Liver (tissue), 8 donors: ENCODE measurements at regions not wholly inside any gene's neighbourhood (a gene's known extent, or its start where the extent isn't known, plus 50 kb on each side); places are given as distances from the start of the nearest gene placed in this dataset.

Source experiments
- DNase-seq: peaks from one replicate; pipeline ENCODE4 v3.0.0-alpha.2; 2017; ENCODE audit warnings: low spot score
- H3K27ac ChIP-seq, 2 donors: one replicate each; pipeline ENCODE4 v1.7.0; 2013; ENCODE audit warnings: inconsistent platforms in 2 of 2, low read length in 2 of 2, control low read depth in 1 of 2, low read depth in 1 of 2, mild to moderate bottlenecking in 1 of 2
- H3K27me3 ChIP-seq, 4 donors: one replicate each; pipeline versions ENCODE4 v1.6.1 to v1.7.0; 2013; ENCODE audit warnings: low read length in 3 of 4, inconsistent platforms in 1 of 4, mild to moderate bottlenecking in 1 of 4, moderate library complexity in 1 of 4; ENCODE audit not compliant: control insufficient read depth in 4 of 4, insufficient read depth in 4 of 4
- H3K36me3 ChIP-seq, 4 donors: one replicate each; pipeline versions ENCODE4 v1.6.1 to v1.7.0; 2013; ENCODE audit warnings: low read length in 3 of 4, mild to moderate bottlenecking in 3 of 4, low read depth in 1 of 4, moderate library complexity in 1 of 4; ENCODE audit not compliant: control insufficient read depth in 4 of 4, insufficient read depth in 3 of 4
- H3K4me1 ChIP-seq, 4 donors: one replicate each; pipeline versions ENCODE4 v1.6.1 to v1.7.0; 2013; ENCODE audit warnings: low read length in 3 of 4, mild to moderate bottlenecking in 3 of 4, moderate library complexity in 1 of 4; ENCODE audit not compliant: control insufficient read depth in 4 of 4, insufficient read depth in 4 of 4
- H3K4me3 ChIP-seq, 3 donors: one replicate each; pipeline versions ENCODE4 v1.6.1 to v1.7.0; 2013; ENCODE audit warnings: low read length in 3 of 3, control low read depth in 1 of 3, low read depth in 1 of 3, mild to moderate bottlenecking in 1 of 3
- H3K9ac ChIP-seq, 2 donors: one replicate each; pipeline ENCODE4 v1.7.0; 2013; ENCODE audit warnings: low read length in 2 of 2, mild to moderate bottlenecking in 2 of 2, moderate library complexity in 2 of 2, control low read depth in 1 of 2, low read depth in 1 of 2
- H3K9me3 ChIP-seq, 4 donors: one replicate each; pipeline versions ENCODE4 v1.6.1 to v1.7.0; 2013; ENCODE audit warnings: low read length in 3 of 4; ENCODE audit not compliant: control insufficient read depth in 4 of 4
- EGR1 ChIP-seq, 2 donors: IDR thresholded peaks; 2 replicates each; pipeline ENCODE4 v1.6.1; 2016 to 2018; ENCODE audit warnings: antibody characterized with exemption in 2 of 2, low read depth in 2 of 2
- FOXA1 ChIP-seq: IDR thresholded peaks from 2 replicates; pipeline ENCODE4 v1.6.1; 2016; ENCODE audit warnings: antibody characterized with exemption
- FOXA2 ChIP-seq: IDR thresholded peaks from 2 replicates; pipeline ENCODE4 v1.6.1; 2016; ENCODE audit warnings: antibody characterized with exemption
- GABPA ChIP-seq, 2 donors: IDR thresholded peaks in 1 of 2; conservative IDR thresholded peaks in 1 of 2; 2 replicates each; pipeline ENCODE4 v1.6.1; 2016; ENCODE audit warnings: antibody characterized with exemption in 2 of 2, mild to moderate bottlenecking in 1 of 2, moderate library complexity in 1 of 2
- HNF4G ChIP-seq: IDR thresholded peaks from 2 replicates; pipeline ENCODE4 v1.6.1; 2016; ENCODE audit warnings: antibody characterized with exemption
- JUND ChIP-seq, 2 donors: IDR thresholded peaks; 2 replicates each; pipeline ENCODE4 v1.6.1; 2016; ENCODE audit warnings: antibody characterized with exemption in 2 of 2
- RAD21 ChIP-seq, 2 donors: IDR thresholded peaks; 2 replicates each; pipeline ENCODE4 v1.6.1; 2016; ENCODE audit warnings: antibody characterized with exemption in 2 of 2, mild to moderate bottlenecking in 2 of 2
- RXRA ChIP-seq, 2 donors: IDR thresholded peaks; 2 replicates each; pipeline ENCODE4 v1.6.1; 2017 to 2018; ENCODE audit warnings: antibody characterized with exemption in 2 of 2, mild to moderate bottlenecking in 1 of 2
- SP1 ChIP-seq: IDR thresholded peaks from 2 replicates; pipeline ENCODE4 v1.6.1; 2018; ENCODE audit warnings: antibody characterized with exemption, mild to moderate bottlenecking
- TAF1 ChIP-seq: conservative IDR thresholded peaks from 2 replicates; pipeline ENCODE4 v1.6.1; 2016; ENCODE audit warnings: antibody characterized with exemption, mild to moderate bottlenecking
- YY1 ChIP-seq: IDR thresholded peaks from 2 replicates; pipeline ENCODE4 v1.6.1; 2016; ENCODE audit warnings: antibody characterized with exemption, mild to moderate bottlenecking
- WGBS: extraction: QIAGEN DNeasy Blood & Tissue Kit; methylation state at CpG from one replicate; pipeline ENCODE4 v1.1.7; 2013; 5-methylcytosine and 5-hydroxymethylcytosine counted together
- TF ChIP-seq, protein P1 (sequence below): fragments of 150-350 bp; IDR thresholded peaks from 2 replicates; pipeline ENCODE4 v1.5.1; 2017; ENCODE audit warnings: improper control_type of control experiment, low read depth, low read length; ENCODE audit not compliant: missing input control
- TF ChIP-seq, protein P2 (sequence below): IDR thresholded peaks from 2 replicates; pipeline ENCODE4 v1.6.1; 2016; ENCODE audit warnings: antibody characterized with exemption
- TF ChIP-seq, protein P3 (sequence below): IDR thresholded peaks from 2 replicates; pipeline ENCODE4 v1.6.1; 2016; ENCODE audit warnings: antibody characterized with exemption, mild to moderate bottlenecking
- TF ChIP-seq, protein P4 (sequence below): IDR thresholded peaks from 2 replicates; pipeline ENCODE4 v1.6.1; 2016; ENCODE audit warnings: antibody characterized with exemption
- donor health status: healthy.
- donor health status: healthy.
- donor health status: healthy.
- donor health status: healthy.
- donor health status: healthy.

DNA sequence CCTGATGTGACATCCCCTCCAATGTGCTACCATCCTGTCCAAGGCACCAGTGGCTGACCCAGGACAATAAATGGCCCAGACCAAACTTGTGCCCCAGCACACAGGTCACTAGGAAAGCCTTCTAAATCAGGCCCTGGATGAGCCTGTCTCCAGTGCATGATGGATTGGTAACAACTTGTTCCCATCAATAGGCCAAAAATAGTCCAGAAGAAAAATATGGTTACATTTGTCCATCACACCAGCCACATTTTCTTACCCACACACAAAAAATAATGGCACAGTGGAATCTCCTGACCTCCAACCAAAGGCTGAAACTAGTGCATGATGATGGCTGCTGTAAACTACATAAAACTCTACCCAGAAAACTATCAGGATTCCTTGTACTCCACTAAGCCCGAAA, 228.4 kb downstream of the SPTSSA start (continued):
- TF ChIP-seq, protein P1, sequence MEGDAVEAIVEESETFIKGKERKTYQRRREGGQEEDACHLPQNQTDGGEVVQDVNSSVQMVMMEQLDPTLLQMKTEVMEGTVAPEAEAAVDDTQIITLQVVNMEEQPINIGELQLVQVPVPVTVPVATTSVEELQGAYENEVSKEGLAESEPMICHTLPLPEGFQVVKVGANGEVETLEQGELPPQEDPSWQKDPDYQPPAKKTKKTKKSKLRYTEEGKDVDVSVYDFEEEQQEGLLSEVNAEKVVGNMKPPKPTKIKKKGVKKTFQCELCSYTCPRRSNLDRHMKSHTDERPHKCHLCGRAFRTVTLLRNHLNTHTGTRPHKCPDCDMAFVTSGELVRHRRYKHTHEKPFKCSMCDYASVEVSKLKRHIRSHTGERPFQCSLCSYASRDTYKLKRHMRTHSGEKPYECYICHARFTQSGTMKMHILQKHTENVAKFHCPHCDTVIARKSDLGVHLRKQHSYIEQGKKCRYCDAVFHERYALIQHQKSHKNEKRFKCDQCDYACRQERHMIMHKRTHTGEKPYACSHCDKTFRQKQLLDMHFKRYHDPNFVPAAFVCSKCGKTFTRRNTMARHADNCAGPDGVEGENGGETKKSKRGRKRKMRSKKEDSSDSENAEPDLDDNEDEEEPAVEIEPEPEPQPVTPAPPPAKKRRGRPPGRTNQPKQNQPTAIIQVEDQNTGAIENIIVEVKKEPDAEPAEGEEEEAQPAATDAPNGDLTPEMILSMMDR, result no peak
- TF ChIP-seq SP1 (no peak), FOXA2 (no peak)
- TF ChIP-seq, protein P2, sequence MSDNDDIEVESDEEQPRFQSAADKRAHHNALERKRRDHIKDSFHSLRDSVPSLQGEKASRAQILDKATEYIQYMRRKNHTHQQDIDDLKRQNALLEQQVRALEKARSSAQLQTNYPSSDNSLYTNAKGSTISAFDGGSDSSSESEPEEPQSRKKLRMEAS, result no peak

DNA sequence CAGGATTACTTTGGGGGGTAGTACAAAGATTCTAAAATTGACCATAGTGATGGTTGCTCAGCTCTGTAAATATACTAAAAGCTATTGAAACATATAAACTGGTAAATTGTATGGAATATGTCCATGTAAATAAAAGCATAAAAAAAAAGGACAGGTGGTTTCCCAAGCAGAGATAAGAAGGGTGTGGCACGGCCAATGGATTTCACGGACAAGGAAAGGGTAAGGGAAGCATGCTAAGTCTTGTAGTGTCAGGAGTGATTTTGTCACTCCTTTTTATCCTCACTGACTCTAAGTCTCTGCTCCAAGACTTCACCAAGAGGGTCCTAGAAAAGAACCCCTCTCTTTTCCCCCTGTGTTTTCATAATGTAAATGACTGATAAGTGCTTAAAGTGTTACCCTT, 229.2 kb downstream of the SPTSSA start:
- TF ChIP-seq, protein P3, sequence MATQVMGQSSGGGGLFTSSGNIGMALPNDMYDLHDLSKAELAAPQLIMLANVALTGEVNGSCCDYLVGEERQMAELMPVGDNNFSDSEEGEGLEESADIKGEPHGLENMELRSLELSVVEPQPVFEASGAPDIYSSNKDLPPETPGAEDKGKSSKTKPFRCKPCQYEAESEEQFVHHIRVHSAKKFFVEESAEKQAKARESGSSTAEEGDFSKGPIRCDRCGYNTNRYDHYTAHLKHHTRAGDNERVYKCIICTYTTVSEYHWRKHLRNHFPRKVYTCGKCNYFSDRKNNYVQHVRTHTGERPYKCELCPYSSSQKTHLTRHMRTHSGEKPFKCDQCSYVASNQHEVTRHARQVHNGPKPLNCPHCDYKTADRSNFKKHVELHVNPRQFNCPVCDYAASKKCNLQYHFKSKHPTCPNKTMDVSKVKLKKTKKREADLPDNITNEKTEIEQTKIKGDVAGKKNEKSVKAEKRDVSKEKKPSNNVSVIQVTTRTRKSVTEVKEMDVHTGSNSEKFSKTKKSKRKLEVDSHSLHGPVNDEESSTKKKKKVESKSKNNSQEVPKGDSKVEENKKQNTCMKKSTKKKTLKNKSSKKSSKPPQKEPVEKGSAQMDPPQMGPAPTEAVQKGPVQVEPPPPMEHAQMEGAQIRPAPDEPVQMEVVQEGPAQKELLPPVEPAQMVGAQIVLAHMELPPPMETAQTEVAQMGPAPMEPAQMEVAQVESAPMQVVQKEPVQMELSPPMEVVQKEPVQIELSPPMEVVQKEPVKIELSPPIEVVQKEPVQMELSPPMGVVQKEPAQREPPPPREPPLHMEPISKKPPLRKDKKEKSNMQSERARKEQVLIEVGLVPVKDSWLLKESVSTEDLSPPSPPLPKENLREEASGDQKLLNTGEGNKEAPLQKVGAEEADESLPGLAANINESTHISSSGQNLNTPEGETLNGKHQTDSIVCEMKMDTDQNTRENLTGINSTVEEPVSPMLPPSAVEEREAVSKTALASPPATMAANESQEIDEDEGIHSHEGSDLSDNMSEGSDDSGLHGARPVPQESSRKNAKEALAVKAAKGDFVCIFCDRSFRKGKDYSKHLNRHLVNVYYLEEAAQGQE, result no peak
- TF ChIP-seq RAD21 (IDR thresholded peaks at IDR 0.05), result no peak
- TF ChIP-seq, protein P2, result no peak
- no peak for TF ChIP-seq RXRA (IDR thresholded peaks at IDR 0.05)
- TF ChIP-seq HNF4G, result no peak
- no peak for TF ChIP-seq EGR1 (IDR thresholded peaks at IDR 0.05; ENCODE audit: low read depth in 2 of 2)
- no peak for TF ChIP-seq SP1
- no peak for TF ChIP-seq FOXA2
- TF ChIP-seq FOXA1, result no peak
- TF ChIP-seq, protein P1, result no peak
- no peak for TF ChIP-seq JUND (IDR thresholded peaks at IDR 0.05)
- TF ChIP-seq TAF1, result no peak
- Histone ChIP-seq H3K9ac (no peak overlapping the region), H3K4me3 (no peak overlapping the region), H3K4me1 (peaks cover 0 to 2% (median 0%) of the 10 kb centered on the region in 4 donors), H3K9me3 (no peaks in the 10 kb centered on the region), H3K27me3 (no peaks in the 10 kb centered on the region), H3K27ac (no peak overlapping the region), H3K36me3 (no peaks in the 10 kb centered on the region)
- no peak for DNase-seq
- WGBS, result 79% methylated on average over 2 of the region's 2 CpGs

DNA sequence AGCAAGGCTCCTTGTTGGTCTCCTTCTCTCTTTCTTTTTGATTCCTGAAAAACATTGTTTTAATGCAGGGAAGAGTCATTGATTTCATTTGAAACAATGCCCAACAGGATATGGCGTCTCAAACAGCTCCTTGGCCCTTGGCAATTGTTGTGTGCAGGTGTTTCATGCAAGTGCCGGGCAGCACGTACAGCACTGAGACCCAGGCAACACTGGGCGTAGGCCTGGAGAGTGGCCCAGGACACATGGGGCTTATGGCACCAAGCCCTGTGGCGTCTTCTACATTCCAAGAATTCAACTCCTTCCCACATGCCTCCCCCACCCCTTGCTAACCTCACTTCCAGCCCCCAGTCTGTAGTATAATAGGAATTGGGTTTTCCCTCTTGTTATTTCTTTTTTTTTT, 230.4 kb downstream of the SPTSSA start:
- Histone ChIP-seq H3K4me1 (peaks cover 0 to 3% (median 0%) of the 10 kb centered on the region in 4 donors), H3K27me3 (no peaks in the 10 kb centered on the region), H3K27ac (no peak overlapping the region), H3K36me3 (no peaks in the 10 kb centered on the region), H3K9ac (no peak overlapping the region), H3K9me3 (no peaks in the 10 kb centered on the region), H3K4me3 (no peak overlapping the region)
- WGBS, result 80% methylated on average over 5 of the region's 5 CpGs
- TF ChIP-seq RAD21 (IDR thresholded peaks at IDR 0.05) (no peak), FOXA1 (no peak), GABPA (IDR thresholded peaks at IDR 0.05 in 1 of 2, conservative IDR thresholded peaks at IDR 0.05 in 1 of 2) (no peak), SP1 (no peak), YY1 (no peak)
- TF ChIP-seq, protein P4, sequence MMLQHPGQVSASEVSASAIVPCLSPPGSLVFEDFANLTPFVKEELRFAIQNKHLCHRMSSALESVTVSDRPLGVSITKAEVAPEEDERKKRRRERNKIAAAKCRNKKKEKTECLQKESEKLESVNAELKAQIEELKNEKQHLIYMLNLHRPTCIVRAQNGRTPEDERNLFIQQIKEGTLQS, result no peak
- TF ChIP-seq, protein P1, result no peak
- TF ChIP-seq, protein P2, result no peak
- no peak for DNase-seq
